Esophagus (tissue), 2 donors: ENCODE measurements at regions not wholly inside any gene's neighbourhood (a gene's known extent, or its start where the extent isn't known, plus 50 kb on each side); places are given as distances from the start of the nearest gene placed in this dataset.

Experiments
- H3K27ac ChIP-seq, 2 donors: one replicate each; pipeline ENCODE4 v1.5.1; 2013; ENCODE audit warnings: low read depth in 2 of 2, mild to moderate bottlenecking in 2 of 2, inconsistent platforms in 1 of 2, low read length in 1 of 2, moderate library complexity in 1 of 2
- H3K27me3 ChIP-seq, 2 donors: one replicate each; pipeline ENCODE4 v1.6.1; 2013; ENCODE audit warnings: low read length in 2 of 2, control low read depth in 1 of 2, mild to moderate bottlenecking in 1 of 2; ENCODE audit not compliant: insufficient read depth in 2 of 2, control insufficient read depth in 1 of 2
- H3K36me3 ChIP-seq, 2 donors: one replicate each; pipeline ENCODE4 v1.6.1; 2013; ENCODE audit warnings: low read length in 1 of 2; ENCODE audit not compliant: control insufficient read depth in 2 of 2, insufficient read depth in 2 of 2
- H3K4me1 ChIP-seq, 2 donors: one replicate each; pipeline ENCODE4 v1.6.1; 2013; ENCODE audit warnings: low read length in 1 of 2; ENCODE audit not compliant: control insufficient read depth in 2 of 2, insufficient read depth in 2 of 2
- H3K4me3 ChIP-seq, 2 donors: one replicate each; pipeline ENCODE4 v1.5.1; 2013; ENCODE audit warnings: low read length in 2 of 2, mild to moderate bottlenecking in 2 of 2, low read depth in 1 of 2, moderate library complexity in 1 of 2
- H3K9me3 ChIP-seq, 2 donors: one replicate each; pipeline ENCODE4 v1.6.1; 2013; ENCODE audit warnings: mild to moderate bottlenecking in 2 of 2, low read depth in 1 of 2, low read length in 1 of 2, moderate library complexity in 1 of 2; ENCODE audit not compliant: control insufficient read depth in 2 of 2, insufficient read depth in 1 of 2
- WGBS, 2 donors: extraction: QIAGEN DNeasy Blood & Tissue Kit; methylation state at CpG; one replicate each; pipeline ENCODE4 v1.1.7; 2013; 5-methylcytosine and 5-hydroxymethylcytosine counted together
- donor health status: healthy with polysubstance abuse.
- donor health status: Bipolar disorder and iron deficiency.

GRCh38 chr6:158249340-158249836 lies 62.9 kb upstream of the TULP4 start:
- Histone ChIP-seq H3K27me3 (no peaks in the 10 kb centered on the region), H3K9me3 (no peaks in the 10 kb centered on the region), H3K36me3 (no peaks in the 10 kb centered on the region), H3K4me1 (peaks cover 0 to 2% of the 10 kb centered on the region in 2 donors), H3K4me3 (no peak overlapping the region), H3K27ac (no peak overlapping the region)
- WGBS, 2 donors, result 82 to 94% methylated on average over 3 of the region's 3 CpGs

GRCh38 chr6:158251565-158251964 lies 60.7 kb upstream of the TULP4 start:
- no peak overlapping the region for H3K27ac ChIP-seq
- H3K27me3 ChIP-seq, result no peaks in the 10 kb centered on the region
- no peaks in the 10 kb centered on the region for H3K9me3 ChIP-seq
- 92 to 100% methylated on average over 1 of the region's 1 CpG for WGBS, 2 donors
- H3K4me3 ChIP-seq, result no peak overlapping the region
- H3K36me3 ChIP-seq, result no peaks in the 10 kb centered on the region
- H3K4me1 ChIP-seq, result peaks cover 2 to 3% of the 10 kb centered on the region in 2 donors

- Histone ChIP-seq H3K4me3 (no peak overlapping the region), H3K9me3 (no peaks in the 10 kb centered on the region), H3K27ac (no peak overlapping the region), H3K4me1 (peaks cover 2 to 3% of the 10 kb centered on the region in 2 donors), H3K27me3 (no peaks in the 10 kb centered on the region), H3K36me3 (no peaks in the 10 kb centered on the region)
- WGBS, 2 donors, result 96 to 98% methylated on average over 4 of the region's 4 CpGs
Measured at GRCh38 chr6:158253248-158253647, 59.0 kb upstream of the TULP4 start.

DNA sequence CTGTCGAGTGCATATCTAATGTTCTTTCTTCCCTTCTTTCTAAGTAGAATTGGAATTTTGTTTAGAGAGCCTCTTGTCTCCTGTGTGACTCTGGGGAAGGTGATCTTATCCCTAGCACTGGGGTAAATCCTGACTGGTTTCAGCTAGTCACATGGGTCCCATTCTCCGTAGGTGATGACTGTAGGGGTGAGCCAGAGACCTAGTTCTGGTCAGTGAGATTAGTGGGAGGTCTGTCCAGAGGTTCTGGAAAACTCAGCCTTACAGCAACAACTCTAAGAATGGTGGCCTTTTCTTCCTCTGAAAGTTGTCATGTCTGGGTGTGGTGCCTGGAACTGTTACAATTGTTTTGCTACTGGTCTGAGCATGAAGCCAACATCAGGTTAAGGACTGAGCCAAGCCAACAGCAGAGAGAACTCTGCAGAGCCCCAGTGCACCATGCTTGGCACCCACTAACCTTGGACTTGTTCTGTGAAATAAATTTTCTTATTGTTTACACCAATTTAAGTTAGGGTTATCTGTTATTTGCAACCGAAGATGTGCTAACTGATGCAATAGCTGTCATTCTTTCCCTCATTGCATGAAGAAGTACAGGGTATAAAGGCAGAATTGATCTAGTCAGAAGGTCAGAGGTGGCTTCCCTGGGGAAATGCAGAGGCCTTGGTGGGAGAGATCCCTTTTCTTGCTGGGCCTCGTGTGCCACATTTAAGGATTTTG lies 56.8 kb upstream of the TULP4 start:
- Histone ChIP-seq H3K9me3 (no peaks in the 10 kb centered on the region), H3K4me1 (peaks cover 2 to 3% of the 10 kb centered on the region in 2 donors), H3K27me3 (no peaks in the 10 kb centered on the region), H3K36me3 (no peaks in the 10 kb centered on the region), H3K27ac (peak overlapping the region in 1 of 2 donors; percentile 30), H3K4me3 (no peak overlapping the region)
- WGBS, 2 donors, result 69 to 77% methylated on average over 4 of the region's 4 CpGs

DNA sequence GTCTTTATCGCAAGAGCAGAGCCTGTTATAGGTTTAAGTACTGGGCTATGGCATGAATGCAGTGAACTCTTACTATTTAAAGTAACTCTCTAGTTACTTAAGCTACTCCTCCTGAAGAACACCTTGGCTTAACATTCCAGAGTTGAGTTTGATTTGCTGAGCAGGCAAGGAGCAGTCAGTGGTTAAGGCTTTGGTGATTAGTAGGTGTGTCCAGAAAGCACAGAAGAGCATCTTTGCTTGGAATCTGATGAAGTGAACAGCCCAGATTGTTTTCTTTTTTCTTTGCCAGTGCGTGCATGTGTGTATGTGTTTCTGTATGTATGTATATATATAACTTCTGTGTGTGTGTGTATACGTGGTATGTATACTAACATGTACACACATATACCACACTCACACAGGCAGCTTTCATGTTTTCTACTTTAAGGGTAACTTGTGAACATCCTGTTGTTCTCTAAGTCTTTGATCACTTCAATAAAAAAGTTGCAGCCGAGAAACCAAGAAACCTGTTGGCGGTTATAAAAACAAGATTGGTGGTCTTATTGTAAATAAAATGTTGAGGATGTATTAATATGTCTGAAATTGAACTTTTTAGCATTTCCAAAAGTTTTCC lies 56.2 kb upstream of the TULP4 start:
- WGBS, 2 donors, result 90 to 92% methylated on average over 5 of the region's 5 CpGs
- H3K27ac ChIP-seq, result no peak overlapping the region
- no peaks in the 10 kb centered on the region for H3K36me3 ChIP-seq
- no peaks in the 10 kb centered on the region for H3K9me3 ChIP-seq
- H3K4me3 ChIP-seq, result no peak overlapping the region
- no peaks in the 10 kb centered on the region for H3K27me3 ChIP-seq
- H3K4me1 ChIP-seq, result peaks cover 2 to 3% of the 10 kb centered on the region in 2 donors

GRCh38 chr6:158256746-158257424 lies 55.4 kb upstream of the TULP4 start:
- H3K4me1 ChIP-seq, result peaks cover 2 to 3% of the 10 kb centered on the region in 2 donors
- H3K9me3 ChIP-seq, result no peaks in the 10 kb centered on the region
- WGBS, 2 donors, result 74 to 78% methylated on average over 5 of the region's 5 CpGs
- no peak overlapping the region for H3K27ac ChIP-seq
- no peaks in the 10 kb centered on the region for H3K27me3 ChIP-seq
- no peak overlapping the region for H3K4me3 ChIP-seq
- no peaks in the 10 kb centered on the region for H3K36me3 ChIP-seq

DNA sequence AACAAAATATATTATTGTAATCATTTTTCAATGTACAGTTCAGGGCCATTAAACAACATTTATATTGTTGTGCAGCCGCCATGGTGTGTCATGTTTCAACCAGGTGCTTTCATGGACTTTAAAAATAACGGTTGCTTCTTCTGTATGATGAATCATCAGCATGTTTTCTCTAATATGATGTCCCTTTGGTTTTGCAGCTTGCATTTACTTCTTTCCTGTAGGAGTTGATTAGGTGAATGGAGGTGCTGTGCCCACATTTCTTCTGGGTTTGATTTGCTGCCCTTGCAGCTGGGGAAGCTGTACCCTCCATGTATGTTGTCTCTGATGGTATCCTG lies 54.9 kb upstream of the TULP4 start:
- no peak overlapping the region for H3K27ac ChIP-seq
- H3K36me3 ChIP-seq, result no peaks in the 10 kb centered on the region
- peaks cover 2 to 3% of the 10 kb centered on the region in 2 donors for H3K4me1 ChIP-seq
- no peak overlapping the region for H3K4me3 ChIP-seq
- WGBS, 2 donors, result 76 to 83% methylated on average over 2 of the region's 2 CpGs
- no peaks in the 10 kb centered on the region for H3K27me3 ChIP-seq
- no peaks in the 10 kb centered on the region for H3K9me3 ChIP-seq

DNA sequence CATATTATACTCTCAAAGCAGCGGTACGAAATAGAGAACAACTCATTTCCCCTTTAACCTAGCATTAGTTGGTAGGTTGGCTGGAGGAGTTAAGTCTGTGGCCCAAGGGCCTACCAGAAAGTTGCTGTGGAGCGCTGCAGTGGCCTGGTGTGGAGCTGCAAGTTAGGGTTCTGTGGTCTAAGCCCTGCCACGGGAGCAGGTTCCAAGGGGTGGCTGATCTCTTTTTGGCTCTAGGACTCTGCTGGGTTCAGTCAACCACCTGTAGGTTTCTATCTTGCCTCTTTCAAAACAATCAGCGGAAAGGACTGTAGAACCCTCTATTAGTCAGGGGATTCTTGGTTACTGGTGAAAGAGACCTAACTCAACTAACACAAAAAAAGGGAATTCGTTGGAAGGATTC lies 54.5 kb upstream of the TULP4 start:
- Histone ChIP-seq H3K27me3 (no peaks in the 10 kb centered on the region), H3K27ac (no peak overlapping the region), H3K4me3 (no peak overlapping the region), H3K4me1 (peaks cover 2 to 3% of the 10 kb centered on the region in 2 donors), H3K9me3 (no peaks in the 10 kb centered on the region), H3K36me3 (peaks cover 0 to 3% of the 10 kb centered on the region in 2 donors)
- 97 to 98% methylated on average over 6 of the region's 6 CpGs for WGBS, 2 donors

DNA sequence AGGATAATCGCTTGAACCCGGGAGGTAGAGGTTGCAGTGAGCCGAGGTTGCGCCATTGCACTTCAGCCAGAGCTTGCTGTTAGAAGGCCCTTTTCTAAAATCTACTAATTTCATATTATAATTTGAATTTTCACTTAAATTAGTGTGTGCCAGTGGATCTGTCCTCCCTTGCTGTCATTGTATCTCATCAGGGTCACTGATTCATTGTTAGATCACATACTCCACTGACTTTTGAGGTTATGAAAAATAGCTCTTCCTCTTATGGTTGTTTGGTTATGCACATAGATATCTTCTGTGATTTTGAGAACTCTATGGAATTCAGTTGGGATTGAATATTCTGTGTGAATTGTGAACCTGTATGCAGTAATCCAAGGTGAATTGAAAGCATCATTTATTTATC lies 53.1 kb upstream of the TULP4 start:
- 96% methylated on average over 4 of the region's 4 CpGs for WGBS, 2 donors
- H3K27ac ChIP-seq, result no peak overlapping the region
- H3K36me3 ChIP-seq, result peaks cover 0 to 3% of the 10 kb centered on the region in 2 donors
- no peaks in the 10 kb centered on the region for H3K9me3 ChIP-seq
- H3K27me3 ChIP-seq, result no peaks in the 10 kb centered on the region
- H3K4me1 ChIP-seq, result peaks cover 0 to 3% of the 10 kb centered on the region in 2 donors
- no peak overlapping the region for H3K4me3 ChIP-seq
